GM12878 (cell line): ENCODE measurements at regions not wholly inside any gene's neighbourhood (a gene's known extent, or its start where the extent isn't known, plus 50 kb on each side); places are given as distances from the start of the nearest gene placed in this dataset.

ENCODE experiments used
- ATAC-seq: fragments of 200-7000 bp; cut with Tn5 transposase; 3 replicates; pipeline ENCODE4 v1.9.1; 2020; ENCODE audit warnings: mild to moderate bottlenecking, moderate library complexity
- BruUV-seq: library from RNA; stranded (reverse); fragments of 400-500 nt; replicated peaks from 2 replicates; lab custom pipeline; 2021; lab: Mats Ljungman, UMichigan
- CTCF ChIA-PET: fragments of 300-600 bp; sonication (Branson Sonifier 250); formaldehyde crosslinking; extraction: SDS; loops from one replicate; lab custom pipeline; 2021; ENCODE audit warnings: inconsistent platforms; lab: Yijun Ruan, JAX
- POLR2A ChIA-PET: fragments of 350-600 bp; formaldehyde crosslinking; extraction: SDS; loops from one replicate; lab custom pipeline; 2021; ENCODE audit warnings: inconsistent platforms; lab: Charles Lee
- RAD21 ChIA-PET: fragments of 300-600 bp; sonication (Branson Sonifier 250); formaldehyde crosslinking; loops from one replicate; lab custom pipeline; 2023; ENCODE audit warnings: antibody characterized with exemption; ENCODE audit not compliant: unreplicated experiment; lab: Charles Lee
- SMC1A ChIA-PET: fragments of 300-600 bp; sonication (Branson Sonifier 250); formaldehyde crosslinking; loops from one replicate; lab custom pipeline; 2023; ENCODE audit not compliant: unreplicated experiment, uncharacterized antibody; lab: Charles Lee
- DNase-seq: peaks from one replicate; pipeline ENCODE4 v3.0.0-alpha.2; 2011; ENCODE audit warnings: low read depth, low spot score
- FAIRE-seq: peaks from 3 replicates; lab custom pipeline; 2011; peaks lifted over from hg19 to GRCh38; lab: Jason Lieb, UNC
- H2AFZ ChIP-seq: 2 replicates; pipeline ENCODE4 v1.6.0; 2011; ENCODE audit warnings: low read depth, low read length, control low read depth; ENCODE audit not compliant: control insufficient read depth
- H3K27ac ChIP-seq: 2 replicates; pipeline ENCODE4 v1.5.1; 2011; ENCODE audit warnings: control low read depth; ENCODE audit not compliant: control insufficient read depth, insufficient read depth
- H3K27me3 ChIP-seq, 2 experiments: replicated peaks in 1 of 2; 2 replicates each; pipeline versions ENCODE4 v1.6.0 to v1.6.1; 2011; ENCODE audit warnings: low read length in 1 of 2; ENCODE audit not compliant: control insufficient read depth in 2 of 2, insufficient read depth in 2 of 2
- H3K36me3 ChIP-seq, 2 experiments: 2 replicates each; pipeline ENCODE4 v1.5.1; 2011; ENCODE audit warnings: low read length in 1 of 2; ENCODE audit not compliant: control insufficient read depth in 2 of 2, insufficient read depth in 2 of 2
- H3K4me1 ChIP-seq: 2 replicates; pipeline ENCODE4 v1.6.1; 2011; ENCODE audit warnings: mild to moderate bottlenecking, low read length, moderate library complexity, mixed read lengths; ENCODE audit not compliant: control insufficient read depth, insufficient read depth
- H3K4me2 ChIP-seq: 2 replicates; pipeline ENCODE4 v1.6.0; 2011; ENCODE audit warnings: control low read depth; ENCODE audit not compliant: control insufficient read depth, insufficient read depth
- H3K4me3 ChIP-seq: fragments of 200-600 bp; sonication (generic); 2 replicates; pipeline ENCODE4 v1.5.1; 2016
- H3K79me2 ChIP-seq: 2 replicates; pipeline ENCODE4 v1.6.0; 2011; ENCODE audit warnings: low read length; ENCODE audit not compliant: control insufficient read depth, insufficient read depth
- H3K9ac ChIP-seq: 2 replicates; pipeline ENCODE4 v1.8.0; 2011; ENCODE audit warnings: low read length, control low read depth, mixed read lengths; ENCODE audit not compliant: control insufficient read depth, insufficient read depth
- H3K9me3 ChIP-seq: replicated peaks from 3 replicates; pipeline ENCODE4 v1.5.1; 2011; ENCODE audit warnings: mild to moderate bottlenecking, low read length; ENCODE audit not compliant: control insufficient read depth, insufficient read depth
- H4K20me1 ChIP-seq: 2 replicates; pipeline ENCODE4 v1.6.0; 2011; ENCODE audit not compliant: control insufficient read depth, insufficient read depth
- BCL11A ChIP-seq: IDR thresholded peaks from 2 replicates; pipeline ENCODE4 v1.6.1; 2011; ENCODE audit warnings: low read depth, low read length
- CREB1 ChIP-seq: IDR thresholded peaks from 2 replicates; pipeline ENCODE4 v1.6.1; 2012; ENCODE audit warnings: low read depth, mild to moderate bottlenecking, inconsistent platforms
- CREM ChIP-seq: IDR thresholded peaks from 2 replicates; pipeline ENCODE4 v1.6.1; 2014; ENCODE audit warnings: antibody characterized with exemption, low read depth
- ESRRA ChIP-seq: IDR thresholded peaks from 2 replicates; pipeline ENCODE4 v1.6.1; 2012; ENCODE audit warnings: mild to moderate bottlenecking, low read length, improper control_type of control experiment
- GABPA ChIP-seq: IDR thresholded peaks from 2 replicates; pipeline ENCODE4 v1.6.1; 2014; ENCODE audit warnings: antibody characterized with exemption, low read depth, mild to moderate bottlenecking, inconsistent platforms
- HCFC1 ChIP-seq: fragments of 150-350 bp; IDR thresholded peaks from 2 replicates; pipeline ENCODE4 v1.6.1; 2014; ENCODE audit warnings: low read length
- MYB ChIP-seq: fragments of 150-350 bp; IDR thresholded peaks from 2 replicates; pipeline ENCODE4 v1.6.1; 2014; ENCODE audit warnings: mild to moderate bottlenecking, low read depth, low read length, borderline replicate concordance
- PAX8 ChIP-seq: fragments of 450-650 bp; IDR thresholded peaks from 2 replicates; pipeline ENCODE4 v1.6.1; 2017; ENCODE audit warnings: mild to moderate bottlenecking, moderate library complexity
- RAD51 ChIP-seq: fragments of 450-650 bp; IDR thresholded peaks from 2 replicates; pipeline ENCODE4 v1.6.1; 2016; ENCODE audit warnings: moderate library complexity, mild to moderate bottlenecking, inconsistent platforms
- SRF ChIP-seq, 2 experiments: IDR thresholded peaks; 2 replicates each; pipeline ENCODE4 v1.6.1; 2011; ENCODE audit warnings: low read depth in 2 of 2, low read length in 2 of 2, mild to moderate bottlenecking in 1 of 2, moderate library complexity in 1 of 2
- STAT3 ChIP-seq: IDR thresholded peaks from 2 replicates; pipeline ENCODE4 v1.6.1; 2011; ENCODE audit warnings: low read depth, low read length, improper control_type of control experiment
- TCF3 ChIP-seq: IDR thresholded peaks from 2 replicates; pipeline ENCODE4 v1.6.1; 2012; ENCODE audit warnings: low read depth, mild to moderate bottlenecking, low read length, borderline replicate concordance; ENCODE audit not compliant: insufficient read depth
- ZNF207 ChIP-seq: fragments of 450-650 bp; IDR thresholded peaks from 2 replicates; pipeline ENCODE4 v1.6.1; 2014; ENCODE audit warnings: antibody characterized with exemption, mild to moderate bottlenecking, borderline replicate concordance
- ZNF274 ChIP-seq: IDR thresholded peaks from one replicate; pipeline ENCODE4 v1.8.0; 2011; ENCODE audit not compliant: insufficient read length, insufficient read depth
- WGBS: methylation state at CpG from one replicate; pipeline ENCODE4 v1.1.6; 2016; ENCODE audit warnings: low lambda C conversion rate; ENCODE audit not compliant: insufficient replicate concordance, insufficient coverage; ENCODE audit errors: missing lambda C conversion rate; 5-methylcytosine and 5-hydroxymethylcytosine counted together
- in situ Hi-C: fragments of 300-500 bp; cut with MboI; formaldehyde crosslinking; loops from 9 replicates; pipeline ENCODE4 v1.14.3; 2018; ENCODE audit warnings: mixed read lengths
- intact Hi-C: fragments of 100-400 bp; cut with micrococcal nuclease; formaldehyde crosslinking; loops from one replicate; pipeline ENCODE4 v1.14.2; 2022; ENCODE audit not compliant: unreplicated experiment
- TF ChIP-seq, protein P1 (sequence below): fragments of 150-350 bp; IDR thresholded peaks from 2 replicates; pipeline ENCODE4 v1.6.1; 2014; ENCODE audit warnings: mild to moderate bottlenecking, low read depth, low read length
- TF ChIP-seq, protein P2 (sequence below): fragments of 450-650 bp; formaldehyde crosslinking; IDR thresholded peaks from 2 replicates; pipeline ENCODE4 v1.4.0; 2020; ENCODE audit warnings: mild to moderate bottlenecking, moderate library complexity
- TF ChIP-seq, protein P3 (sequence below): fragments of 450-650 bp; IDR thresholded peaks from 2 replicates; pipeline ENCODE4 v1.6.1; 2017; ENCODE audit warnings: low read depth, mild to moderate bottlenecking, moderate library complexity

DNA sequence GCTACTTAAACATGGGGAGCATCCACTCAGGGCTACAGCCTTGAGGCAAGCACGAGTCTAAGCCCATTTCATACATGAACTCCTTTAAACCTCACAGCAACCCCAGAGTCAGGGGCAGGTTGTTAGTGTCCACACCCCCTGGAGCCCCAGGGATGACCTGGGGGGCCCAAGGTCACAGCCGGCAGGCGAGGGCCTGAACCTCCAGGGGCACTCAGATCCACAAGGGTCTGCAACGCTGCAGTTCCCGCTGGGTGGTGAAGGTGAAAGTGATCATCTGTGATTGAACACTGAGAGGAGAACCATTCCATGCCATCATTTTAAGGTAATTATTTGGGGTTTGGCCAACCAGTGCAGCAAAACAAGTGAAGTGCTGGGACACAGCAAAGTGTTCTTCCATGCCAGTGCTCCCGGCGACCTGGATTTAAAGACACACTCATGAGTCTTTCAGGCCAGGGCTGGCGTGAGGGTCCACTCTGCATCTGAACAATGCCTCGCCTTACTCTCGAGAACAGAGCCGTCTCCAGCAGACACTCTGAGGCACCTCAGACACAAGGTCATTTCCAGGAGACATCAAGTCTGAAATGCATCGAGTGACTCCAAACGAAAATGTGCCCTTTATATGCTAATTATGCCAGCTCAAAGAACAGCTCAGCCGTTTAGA lies 61.6 kb upstream of the SNTG2 start (continued):
- TF ChIP-seq BCL11A, result no peak

DNA sequence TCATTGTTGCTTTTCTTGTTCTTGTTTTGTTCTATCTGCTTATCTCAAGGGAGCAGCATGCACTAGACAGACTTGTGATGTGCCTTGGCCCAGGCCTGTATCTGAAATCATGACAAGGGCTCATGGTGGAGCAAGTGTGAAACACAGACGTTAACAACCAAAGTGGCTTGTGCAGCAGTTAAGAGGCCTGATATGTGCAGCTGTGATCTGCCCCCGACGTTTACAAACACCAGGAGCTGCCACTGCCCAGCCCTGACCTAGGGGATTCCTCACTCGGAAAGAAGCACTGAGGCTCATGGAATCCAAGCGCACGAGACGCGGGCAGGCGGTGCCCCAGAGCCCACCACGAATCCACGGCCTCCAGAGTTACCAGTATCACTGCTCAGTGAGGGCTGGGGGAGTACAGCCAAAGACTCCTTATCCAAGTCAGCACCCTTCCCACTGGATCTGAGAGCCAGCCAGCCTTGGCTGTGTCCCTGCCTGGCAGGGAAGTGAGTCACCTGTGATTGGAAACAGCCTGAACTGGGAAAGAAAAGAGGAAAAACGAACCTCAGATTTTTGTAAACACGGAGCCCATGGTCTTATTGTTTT lies 62.3 kb upstream of the SNTG2 start:
- RAD21 ChIA-PET, result no interaction called here
- BruUV-seq, result no TSS peak
- ATAC-seq (no peak), DNase-seq (no peak), FAIRE-seq (no peak)
- SMC1A ChIA-PET, result no interaction called here
- CTCF ChIA-PET, result no interaction called here
- 45% methylated on average over 13 of the region's 13 CpGs for WGBS
- Histone ChIP-seq H3K4me1 (no peaks in the 10 kb centered on the region), H3K4me3 (no peak overlapping the region), H3K79me2 (no peaks in the 10 kb centered on the region), H4K20me1 (no peaks in the 10 kb centered on the region), H3K36me3 (no peaks in the 10 kb centered on the region), H3K4me2 (no peak overlapping the region), H3K27me3 (no peaks in the 10 kb centered on the region), H2AFZ (no peak overlapping the region), H3K27ac (no peak overlapping the region), H3K9me3 (no peaks in the 10 kb centered on the region; the same call in 2 of the 3 replicates), H3K9ac (no peak overlapping the region)
- intact Hi-C loops (no loop called here), in situ Hi-C loops (no loop called here)
- POLR2A ChIA-PET, result no interaction called here
- TF ChIP-seq ZNF274, result no peak
- TF ChIP-seq HCFC1, result no peak
- TF ChIP-seq TCF3, result no peak
- no peak for TF ChIP-seq CREM
- TF ChIP-seq ESRRA, result no peak
- TF ChIP-seq GABPA, result no peak
- TF ChIP-seq, protein P1, sequence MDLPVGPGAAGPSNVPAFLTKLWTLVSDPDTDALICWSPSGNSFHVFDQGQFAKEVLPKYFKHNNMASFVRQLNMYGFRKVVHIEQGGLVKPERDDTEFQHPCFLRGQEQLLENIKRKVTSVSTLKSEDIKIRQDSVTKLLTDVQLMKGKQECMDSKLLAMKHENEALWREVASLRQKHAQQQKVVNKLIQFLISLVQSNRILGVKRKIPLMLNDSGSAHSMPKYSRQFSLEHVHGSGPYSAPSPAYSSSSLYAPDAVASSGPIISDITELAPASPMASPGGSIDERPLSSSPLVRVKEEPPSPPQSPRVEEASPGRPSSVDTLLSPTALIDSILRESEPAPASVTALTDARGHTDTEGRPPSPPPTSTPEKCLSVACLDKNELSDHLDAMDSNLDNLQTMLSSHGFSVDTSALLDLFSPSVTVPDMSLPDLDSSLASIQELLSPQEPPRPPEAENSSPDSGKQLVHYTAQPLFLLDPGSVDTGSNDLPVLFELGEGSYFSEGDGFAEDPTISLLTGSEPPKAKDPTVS, result no peak
- TF ChIP-seq MYB, result no peak
- no peak for TF ChIP-seq CREB1
- TF ChIP-seq PAX8, result no peak
- no peak for TF ChIP-seq STAT3
- TF ChIP-seq, protein P2, sequence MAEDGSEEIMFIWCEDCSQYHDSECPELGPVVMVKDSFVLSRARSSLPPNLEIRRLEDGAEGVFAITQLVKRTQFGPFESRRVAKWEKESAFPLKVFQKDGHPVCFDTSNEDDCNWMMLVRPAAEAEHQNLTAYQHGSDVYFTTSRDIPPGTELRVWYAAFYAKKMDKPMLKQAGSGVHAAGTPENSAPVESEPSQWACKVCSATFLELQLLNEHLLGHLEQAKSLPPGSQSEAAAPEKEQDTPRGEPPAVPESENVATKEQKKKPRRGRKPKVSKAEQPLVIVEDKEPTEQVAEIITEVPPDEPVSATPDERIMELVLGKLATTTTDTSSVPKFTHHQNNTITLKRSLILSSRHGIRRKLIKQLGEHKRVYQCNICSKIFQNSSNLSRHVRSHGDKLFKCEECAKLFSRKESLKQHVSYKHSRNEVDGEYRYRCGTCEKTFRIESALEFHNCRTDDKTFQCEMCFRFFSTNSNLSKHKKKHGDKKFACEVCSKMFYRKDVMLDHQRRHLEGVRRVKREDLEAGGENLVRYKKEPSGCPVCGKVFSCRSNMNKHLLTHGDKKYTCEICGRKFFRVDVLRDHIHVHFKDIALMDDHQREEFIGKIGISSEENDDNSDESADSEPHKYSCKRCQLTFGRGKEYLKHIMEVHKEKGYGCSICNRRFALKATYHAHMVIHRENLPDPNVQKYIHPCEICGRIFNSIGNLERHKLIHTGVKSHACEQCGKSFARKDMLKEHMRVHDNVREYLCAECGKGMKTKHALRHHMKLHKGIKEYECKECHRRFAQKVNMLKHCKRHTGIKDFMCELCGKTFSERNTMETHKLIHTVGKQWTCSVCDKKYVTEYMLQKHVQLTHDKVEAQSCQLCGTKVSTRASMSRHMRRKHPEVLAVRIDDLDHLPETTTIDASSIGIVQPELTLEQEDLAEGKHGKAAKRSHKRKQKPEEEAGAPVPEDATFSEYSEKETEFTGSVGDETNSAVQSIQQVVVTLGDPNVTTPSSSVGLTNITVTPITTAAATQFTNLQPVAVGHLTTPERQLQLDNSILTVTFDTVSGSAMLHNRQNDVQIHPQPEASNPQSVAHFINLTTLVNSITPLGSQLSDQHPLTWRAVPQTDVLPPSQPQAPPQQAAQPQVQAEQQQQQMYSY (CRISPR knock-in tag), result no peak
- TF ChIP-seq, protein P3, sequence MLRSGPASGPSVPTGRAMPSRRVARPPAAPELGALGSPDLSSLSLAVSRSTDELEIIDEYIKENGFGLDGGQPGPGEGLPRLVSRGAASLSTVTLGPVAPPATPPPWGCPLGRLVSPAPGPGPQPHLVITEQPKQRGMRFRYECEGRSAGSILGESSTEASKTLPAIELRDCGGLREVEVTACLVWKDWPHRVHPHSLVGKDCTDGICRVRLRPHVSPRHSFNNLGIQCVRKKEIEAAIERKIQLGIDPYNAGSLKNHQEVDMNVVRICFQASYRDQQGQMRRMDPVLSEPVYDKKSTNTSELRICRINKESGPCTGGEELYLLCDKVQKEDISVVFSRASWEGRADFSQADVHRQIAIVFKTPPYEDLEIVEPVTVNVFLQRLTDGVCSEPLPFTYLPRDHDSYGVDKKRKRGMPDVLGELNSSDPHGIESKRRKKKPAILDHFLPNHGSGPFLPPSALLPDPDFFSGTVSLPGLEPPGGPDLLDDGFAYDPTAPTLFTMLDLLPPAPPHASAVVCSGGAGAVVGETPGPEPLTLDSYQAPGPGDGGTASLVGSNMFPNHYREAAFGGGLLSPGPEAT, result no peak
- TF ChIP-seq RAD51, result no peak
- no peak for TF ChIP-seq SRF (IDR thresholded peaks at IDR 0.05; ENCODE audit: low read depth in 2 of 2, low read length in 2 of 2)
- TF ChIP-seq ZNF207, result no peak
